HG02973 (cell line): ENCODE measurements at regions not wholly inside any gene's neighbourhood (a gene's known extent, or its start where the extent isn't known, plus 50 kb on each side); places are given as distances from the start of the nearest gene placed in this dataset.

Source experiments
- ATAC-seq: cut with Tn5 transposase; IDR thresholded peaks from one replicate; pipeline ENCODE4 v1.9.1; 2021; ENCODE audit warnings: moderate library complexity; ENCODE audit not compliant: unreplicated experiment

DNA sequence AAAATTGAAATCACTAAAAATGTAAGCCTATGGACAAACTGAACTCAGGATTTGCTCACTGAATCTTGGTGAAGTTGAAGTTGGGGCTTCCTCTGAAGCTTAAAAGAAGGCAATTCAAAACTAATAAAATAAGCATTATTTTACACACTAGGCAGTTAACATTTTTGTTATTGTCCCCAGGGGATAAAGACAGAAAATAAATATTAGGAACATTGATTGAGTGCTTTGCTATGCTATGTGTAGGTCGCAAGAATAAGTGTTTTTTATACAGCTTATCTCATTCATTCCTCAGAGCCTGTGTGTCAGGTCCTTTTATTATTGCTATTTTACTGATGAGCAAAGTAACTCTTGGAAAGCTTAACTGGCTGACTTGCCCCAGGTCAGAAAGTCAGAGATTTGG, 82.2 kb downstream of the ZNF608 start:
- no peak for ATAC-seq

DNA sequence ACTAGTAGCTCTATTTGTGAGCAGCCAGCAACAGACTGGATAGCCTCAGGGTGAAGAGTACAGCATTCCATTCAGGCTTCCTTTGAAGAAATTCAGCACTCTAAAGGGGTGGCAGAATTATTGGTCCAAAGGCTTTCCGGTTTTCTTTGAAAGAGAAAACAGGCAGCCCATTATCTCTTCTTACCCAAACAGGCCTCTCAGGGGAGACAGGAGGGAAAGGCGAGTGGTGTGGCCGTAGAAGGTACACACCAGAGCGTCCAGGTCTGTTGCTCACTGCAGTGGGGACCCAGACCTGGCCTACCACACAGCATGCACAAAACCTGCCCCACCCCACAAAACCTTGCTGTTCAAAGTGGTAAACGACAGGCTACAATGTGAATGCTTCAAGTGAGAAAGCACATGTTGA, 83.3 kb downstream of the ZNF608 start:
- ATAC-seq = no peak

DNA sequence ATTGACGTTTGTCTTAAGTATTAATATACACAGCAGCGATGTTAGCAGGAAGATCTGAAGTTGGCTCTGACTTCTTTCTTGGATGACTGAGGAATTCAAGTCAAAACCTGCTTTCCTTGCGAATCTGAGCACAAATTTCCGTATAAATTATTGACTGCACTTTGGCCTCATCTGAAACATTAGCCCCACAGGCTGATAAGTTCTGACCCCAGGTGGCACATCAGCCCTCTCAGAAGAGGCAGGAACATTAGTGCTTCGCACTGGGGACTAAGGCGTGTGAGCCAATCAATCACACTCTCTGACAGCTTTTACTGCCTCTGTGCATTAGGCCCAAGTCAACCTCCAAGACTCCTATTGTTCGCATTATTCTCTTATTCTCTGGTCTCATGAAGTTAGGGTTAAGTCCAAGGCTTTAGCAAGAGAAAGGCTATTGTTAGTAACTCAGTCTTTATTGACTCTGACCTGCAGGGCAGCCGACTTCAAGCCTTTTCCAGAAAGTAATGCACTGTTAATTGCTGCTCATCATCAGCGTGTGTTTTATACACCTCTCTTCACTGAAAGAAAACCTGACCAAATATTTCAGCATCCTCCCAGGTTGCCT, 84.2 kb downstream of the ZNF608 start:
- no peak for ATAC-seq

DNA sequence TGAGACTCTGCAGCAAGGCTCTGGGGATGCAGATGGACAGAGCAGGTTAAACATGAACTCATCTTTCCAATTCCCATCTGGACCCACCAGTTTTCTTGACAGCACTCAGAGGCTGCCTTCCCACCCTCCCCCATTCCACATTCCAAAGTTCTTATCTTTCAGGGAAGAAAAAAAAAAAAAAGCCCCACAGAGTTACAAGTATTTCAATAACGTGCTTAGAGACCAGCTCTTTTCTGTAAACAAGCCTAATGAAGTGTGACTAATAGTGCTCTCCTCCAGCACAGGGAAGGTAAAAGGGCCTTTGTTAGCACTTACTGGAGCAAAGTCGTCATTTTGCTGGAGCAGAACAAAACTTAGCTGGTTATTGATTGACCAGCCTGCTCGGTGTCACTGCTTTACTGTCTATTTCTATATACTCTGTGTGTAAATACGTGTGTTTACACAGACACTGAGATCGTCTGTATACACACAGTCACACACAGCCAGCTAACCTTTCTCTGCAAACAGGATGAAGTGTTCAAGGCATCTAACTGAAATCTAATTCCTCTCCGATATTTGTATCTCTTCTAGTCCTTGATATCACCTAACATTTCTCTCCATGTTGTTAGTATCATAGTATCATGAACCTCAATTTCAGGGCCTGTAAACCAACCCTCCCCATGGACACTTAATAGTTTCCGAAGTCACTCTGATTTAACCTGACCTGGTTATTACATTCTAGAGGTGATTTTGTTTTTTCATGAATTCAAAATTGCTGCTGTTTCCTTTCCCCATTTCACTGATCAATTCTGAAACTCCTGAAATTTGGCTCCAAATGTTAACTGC, 84.9 kb downstream of the ZNF608 start:
- ATAC-seq = no peak

DNA sequence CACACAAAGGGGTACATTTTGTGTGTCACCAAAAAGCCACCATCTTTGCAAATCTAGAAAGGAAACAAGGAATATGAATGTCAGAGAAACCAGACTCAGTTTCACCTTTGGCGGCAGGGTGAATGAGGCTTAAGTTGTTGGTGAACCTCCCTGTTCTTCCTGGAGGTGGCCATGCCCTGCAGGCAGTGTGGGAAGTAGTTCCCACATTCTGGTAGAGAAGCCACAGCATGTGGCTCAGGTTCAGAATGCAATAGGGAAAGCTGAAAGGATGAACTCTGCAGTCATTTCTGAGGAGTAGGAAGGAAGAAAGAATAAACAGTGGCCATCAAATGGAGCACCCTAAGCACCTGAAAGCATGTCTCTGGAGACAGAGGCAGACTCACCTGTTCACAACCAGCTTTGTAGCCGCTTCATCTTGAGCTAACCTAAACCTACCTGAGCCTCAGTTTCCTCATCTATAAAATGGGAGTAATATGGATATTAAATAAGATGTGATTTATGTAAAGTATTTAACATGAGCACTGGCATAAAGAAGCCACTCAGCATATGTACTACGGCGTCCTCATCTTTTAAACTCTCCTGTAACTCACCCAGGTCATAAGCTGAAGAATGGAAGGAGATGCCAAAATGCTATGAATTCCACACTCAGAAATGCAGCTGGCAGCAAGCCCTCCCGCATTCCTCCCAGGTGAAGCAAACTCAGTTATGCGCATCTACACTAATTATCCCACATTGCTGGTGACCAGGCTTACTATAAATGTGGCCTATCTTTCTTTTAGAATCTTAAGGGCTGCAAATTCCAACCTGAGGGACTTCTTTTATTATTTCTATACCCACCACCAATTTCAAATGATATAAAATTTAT, 86.0 kb downstream of the ZNF608 start:
- ATAC-seq = no peak

DNA sequence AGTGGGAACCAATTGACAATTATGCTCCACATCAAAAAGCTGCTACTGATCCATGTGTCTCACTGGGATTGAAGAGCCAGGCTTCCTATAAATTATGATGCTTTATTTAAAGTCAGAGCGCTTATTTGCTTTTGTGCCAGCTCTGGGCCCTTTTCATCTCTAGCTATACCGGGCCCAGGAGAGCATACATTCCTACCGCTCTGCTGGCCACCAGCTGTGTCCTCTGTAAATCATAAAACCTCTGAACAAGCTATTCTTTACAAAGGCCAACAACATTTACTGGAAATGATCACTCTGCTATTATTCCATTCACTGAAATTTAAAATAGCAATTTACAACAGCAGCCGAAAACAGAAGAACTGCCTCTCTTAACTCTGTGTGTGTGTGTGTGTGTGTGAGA, 86.6 kb downstream of the ZNF608 start:
- ATAC-seq = no peak

DNA sequence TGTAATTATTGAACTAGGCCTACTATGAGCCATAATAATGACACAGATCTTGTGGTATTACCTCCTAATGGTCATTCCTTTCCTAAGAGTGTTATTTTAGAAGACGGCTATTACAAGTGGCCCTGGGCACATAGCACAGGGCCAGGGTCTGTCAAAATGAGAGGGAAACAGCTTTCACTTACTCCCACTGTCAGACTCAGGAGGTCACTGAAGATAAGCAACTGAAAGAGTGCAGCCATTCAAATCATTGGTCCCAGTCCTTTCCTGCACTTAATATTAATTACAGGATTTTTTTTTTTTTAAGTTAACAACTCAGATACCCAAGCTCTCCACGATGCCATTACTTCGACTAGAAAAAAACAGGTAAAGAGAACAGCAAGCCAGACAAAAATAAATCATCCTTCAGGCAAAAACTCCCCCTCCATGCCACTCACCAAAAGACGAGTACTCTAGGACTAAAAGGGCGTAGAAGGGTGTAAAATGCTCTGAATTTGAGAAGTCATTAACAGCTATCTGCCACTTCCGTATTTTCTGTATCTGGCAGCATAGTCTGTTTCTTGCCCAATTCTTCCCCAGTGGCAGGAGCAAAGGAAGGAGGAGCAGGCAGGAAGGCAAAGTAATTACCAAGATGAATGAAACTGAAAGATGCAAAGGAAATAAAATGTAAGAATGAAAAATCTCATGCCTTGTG, 87.4 kb downstream of the ZNF608 start:
- no peak for ATAC-seq

DNA sequence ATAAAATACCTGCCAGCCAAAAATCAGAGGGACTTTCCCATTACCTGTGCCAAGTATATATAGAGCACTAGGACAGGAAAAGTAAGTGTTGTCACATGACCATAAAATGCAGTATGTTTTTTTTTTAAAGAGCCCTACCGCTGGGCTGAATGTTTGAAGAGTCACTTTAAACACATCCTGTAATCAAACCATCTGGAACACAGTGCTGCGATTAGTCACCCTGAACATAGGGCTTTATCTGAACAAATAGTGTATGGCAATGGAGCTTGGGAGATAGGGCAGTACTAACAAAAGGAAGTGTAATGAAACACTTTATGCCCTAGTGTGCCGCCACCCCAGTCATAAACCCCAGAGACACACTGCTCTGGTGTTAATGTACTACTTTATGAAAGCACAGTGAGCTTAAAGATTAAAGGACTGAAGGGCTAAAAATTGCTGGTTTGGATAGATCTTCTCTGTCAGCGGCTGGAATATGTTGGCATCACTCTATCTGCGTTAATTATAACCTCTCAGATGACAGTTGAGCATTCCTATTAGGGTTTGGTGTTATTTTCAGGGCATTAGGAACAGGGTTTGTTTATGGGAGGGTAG, 90.4 kb downstream of the ZNF608 start:
- ATAC-seq = no peak

DNA sequence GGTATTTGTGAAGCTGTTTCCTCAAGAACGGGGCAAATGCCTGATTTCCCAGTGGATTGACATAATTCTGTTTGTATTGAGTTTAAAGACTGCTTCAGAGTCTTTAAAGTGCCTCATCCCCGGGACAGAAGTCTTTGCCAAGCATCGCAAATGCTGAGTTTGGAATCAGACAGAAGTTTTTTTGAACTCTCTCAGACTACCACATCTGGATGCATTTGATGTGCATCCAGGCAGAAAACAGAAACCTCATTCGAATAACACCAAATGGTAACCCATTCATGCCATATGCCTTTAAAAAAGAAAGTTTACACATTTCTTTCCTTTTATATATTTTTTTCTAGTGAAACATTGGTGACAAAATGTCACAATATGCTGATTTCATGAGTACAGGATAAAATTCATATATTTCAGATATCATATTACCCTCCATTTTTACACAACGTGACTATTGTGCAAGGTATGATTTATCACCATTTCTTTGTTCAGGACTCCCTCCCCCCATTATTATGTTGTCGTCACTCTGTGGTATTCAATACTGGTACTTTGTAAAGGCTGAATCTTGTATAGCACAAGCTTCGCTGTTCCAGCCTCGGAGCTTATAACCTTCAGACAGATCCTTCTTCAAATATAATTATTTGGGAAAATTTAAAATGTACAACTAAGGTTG, 91.1 kb downstream of the ZNF608 start:
- ATAC-seq = no peak

DNA sequence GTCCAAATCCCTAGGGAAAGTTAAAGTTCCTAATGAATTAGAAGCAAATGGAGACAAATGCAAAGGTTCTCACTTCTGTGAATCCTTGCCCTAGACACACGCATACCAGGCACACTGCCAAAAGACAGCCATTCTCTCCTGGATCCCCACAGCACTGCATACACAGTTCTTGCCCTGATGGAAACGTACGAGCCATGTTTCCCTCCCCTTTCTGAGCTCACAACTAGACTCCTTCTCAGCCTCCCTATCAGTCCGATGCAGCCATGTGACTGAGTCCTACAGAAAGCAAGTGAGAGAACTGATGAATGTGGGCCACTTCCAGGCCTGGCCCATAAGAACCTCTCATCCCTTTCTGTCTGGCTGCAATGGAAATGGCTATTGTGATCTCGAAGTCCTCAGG, 92.0 kb downstream of the ZNF608 start:
- no peak for ATAC-seq

DNA sequence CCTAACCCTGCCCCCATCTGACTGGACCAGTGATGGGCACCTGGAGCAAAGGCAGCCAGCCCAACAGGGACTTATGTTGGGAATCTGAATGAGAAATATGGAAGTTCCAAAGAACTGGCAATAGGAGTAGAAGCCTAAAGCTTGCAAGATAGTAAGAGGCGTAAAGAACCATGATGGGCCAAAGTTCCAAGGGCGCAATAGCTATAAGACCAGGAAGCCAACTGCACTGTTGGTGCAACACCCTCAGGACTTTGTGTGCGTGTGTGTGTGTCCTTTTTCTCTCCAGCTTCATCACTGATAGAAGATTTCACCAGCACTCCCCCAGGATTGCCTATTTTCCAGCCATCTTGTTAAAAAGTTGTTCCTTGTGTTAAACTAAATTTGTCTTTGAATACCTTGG, 92.8 kb downstream of the ZNF608 start:
- ATAC-seq = no peak

DNA sequence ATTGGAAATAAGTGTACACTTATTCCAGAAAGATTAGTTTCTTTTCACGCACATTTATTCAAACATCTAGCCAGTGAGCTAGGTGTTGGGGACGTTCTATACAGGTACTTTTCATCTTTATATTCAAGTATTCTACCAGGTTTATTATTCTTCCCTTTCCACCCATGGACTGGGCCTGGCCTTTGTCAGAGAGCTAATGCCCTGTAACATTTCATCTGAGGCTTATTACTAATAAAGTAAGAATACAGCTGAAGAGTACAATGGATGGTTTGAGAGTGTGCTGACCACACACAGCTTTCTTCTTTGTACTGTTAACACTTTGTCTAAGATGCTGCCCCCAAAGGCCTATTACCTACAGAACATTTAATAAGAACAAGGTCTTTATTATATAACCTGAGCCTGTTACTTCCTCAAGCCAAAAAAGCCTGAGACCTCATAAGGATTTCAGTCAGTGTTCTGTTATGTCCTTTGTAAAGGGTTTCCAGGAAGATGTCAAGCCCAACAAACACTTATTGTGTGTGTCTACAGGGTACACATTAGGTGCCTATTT, 93.5 kb downstream of the ZNF608 start:
- ATAC-seq = no peak

DNA sequence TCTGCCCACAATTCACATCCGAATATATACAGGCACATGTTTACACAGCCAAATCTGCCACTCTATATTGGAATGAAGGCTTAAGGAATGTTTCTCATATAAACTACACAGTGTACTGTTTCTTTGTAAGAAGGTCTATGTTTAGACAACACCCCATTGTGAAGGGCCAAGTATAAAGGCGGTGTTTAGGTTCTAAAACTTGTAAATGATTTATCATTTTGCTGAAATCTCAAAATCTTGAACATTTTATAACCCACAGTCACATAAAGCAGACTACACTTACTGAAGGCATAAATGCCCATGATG, 94.0 kb downstream of the ZNF608 start:
- ATAC-seq = no peak

DNA sequence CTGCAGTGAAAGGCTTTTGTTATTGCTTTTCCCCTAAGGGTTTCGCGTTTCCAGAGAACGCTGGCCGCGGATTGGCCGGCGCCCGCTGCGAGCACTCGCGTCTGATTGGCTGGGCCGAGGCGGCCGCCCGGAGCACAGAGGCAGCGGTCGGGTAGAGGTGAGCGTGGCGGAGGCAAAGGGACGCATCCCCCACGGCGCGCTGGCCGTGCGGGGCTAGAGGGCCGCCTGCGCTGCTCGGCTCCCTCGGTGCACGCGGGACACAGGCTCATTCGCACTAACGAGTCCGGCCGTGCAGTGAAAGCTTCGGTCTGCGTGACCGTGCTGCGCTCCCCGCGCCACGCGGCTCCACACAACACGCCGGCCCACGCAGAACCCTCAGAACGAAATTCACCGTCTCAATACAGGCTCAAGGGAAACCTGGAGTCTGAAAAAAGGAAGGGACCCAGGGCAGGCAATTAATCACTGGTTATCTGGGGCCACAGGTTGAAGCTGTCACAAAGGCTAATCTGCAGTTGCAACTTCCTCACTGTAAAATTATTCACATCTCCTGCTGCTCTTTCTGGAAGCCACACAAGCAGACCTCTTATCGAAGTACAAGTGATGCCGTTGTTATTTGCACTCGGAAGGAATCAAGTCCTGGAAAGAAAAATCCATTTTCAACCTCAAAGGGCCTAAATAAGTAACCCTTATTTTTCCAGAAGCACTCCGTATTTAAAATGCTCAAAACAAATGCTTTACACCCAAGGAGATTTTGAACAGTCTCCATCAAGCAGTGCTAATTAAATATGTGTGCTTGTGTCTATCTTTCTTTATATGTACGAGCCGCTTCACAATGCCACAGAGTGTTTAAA, 94.6 kb downstream of the ZNF608 start:
- ATAC-seq = no peak

DNA sequence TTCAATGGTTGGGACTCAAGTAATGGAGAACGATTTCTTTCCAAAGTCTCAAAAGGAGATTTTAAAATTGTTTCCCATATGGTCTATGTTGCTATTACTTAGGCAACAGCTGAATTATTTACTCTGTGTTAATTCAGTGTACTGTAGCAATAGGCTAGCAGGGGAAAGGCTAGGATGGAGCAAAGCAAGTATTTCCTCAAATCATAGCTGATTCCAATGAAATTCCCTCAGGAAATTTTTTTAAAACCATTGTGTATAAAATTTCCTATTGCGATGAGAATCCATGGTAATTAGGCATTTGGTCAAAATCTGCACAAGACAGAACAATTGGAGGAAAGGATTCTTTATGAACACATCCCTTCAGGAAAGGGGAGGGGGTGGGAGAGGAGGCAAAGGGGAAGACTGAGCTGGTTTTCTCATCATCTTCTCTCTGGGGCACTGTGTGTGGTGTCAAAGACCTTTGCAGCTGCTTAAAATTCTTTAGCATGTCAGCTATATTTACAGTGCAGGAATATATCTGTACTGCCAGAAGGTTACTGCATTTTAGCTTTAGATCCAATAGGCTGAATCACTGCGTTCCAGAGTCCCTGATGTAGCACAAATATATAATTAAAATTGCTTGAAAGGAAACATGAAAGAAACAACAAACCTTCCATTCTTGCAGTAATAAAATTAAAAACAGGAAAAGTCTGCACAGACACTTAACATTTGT, 95.3 kb downstream of the ZNF608 start:
- ATAC-seq = no peak

DNA sequence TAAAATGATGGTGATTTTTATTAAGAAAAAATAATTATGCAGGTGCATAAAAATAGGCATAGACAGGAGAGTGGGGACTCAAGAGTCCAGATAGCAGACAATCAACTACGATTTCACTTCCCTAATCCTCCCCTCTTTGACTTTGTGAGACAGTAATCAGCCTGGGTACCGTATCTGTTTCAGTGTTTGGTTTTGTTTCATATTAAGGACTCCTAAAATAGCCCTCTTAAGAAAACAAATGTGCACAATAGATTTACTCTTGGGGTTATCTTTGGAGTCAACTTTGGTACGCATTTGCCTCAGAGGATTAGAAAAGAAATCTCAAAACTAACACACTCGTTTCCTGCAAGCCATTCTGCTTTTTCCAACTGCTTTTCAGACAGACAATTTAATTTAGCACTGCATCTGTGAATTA, 96.3 kb downstream of the ZNF608 start:
- peak; percentile 70 for ATAC-seq

DNA sequence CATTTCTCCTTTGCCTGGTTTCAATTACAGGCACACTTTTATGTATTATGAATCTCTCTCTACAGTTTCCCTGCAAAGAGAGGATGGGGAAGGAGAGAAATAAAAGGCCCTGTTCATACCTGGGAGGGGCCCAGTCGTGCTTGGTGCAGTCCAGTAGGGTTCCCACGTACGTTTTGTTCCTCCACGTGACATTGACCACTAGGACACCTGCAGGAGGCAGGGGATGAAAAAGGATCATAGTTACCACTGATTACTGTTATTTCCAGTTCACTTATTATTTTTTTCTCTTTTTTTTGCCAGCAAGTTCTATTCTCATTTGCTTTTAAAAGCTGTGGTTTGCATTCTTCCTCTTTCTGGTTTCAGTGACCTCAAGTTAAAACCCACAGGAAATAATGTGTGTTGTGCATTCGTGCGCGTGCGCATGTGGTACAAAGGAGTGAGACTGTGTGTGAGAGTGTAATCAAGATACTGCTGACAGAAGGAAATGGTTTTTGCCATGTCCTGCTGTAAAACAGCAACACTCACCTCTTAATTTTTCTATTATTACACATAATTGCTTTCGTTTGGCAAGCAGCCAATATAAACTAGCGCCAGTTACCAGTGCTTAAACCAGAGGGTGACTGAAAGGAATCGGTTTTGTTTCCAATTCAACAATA, 96.8 kb downstream of the ZNF608 start:
- ATAC-seq = peak; percentile 81

DNA sequence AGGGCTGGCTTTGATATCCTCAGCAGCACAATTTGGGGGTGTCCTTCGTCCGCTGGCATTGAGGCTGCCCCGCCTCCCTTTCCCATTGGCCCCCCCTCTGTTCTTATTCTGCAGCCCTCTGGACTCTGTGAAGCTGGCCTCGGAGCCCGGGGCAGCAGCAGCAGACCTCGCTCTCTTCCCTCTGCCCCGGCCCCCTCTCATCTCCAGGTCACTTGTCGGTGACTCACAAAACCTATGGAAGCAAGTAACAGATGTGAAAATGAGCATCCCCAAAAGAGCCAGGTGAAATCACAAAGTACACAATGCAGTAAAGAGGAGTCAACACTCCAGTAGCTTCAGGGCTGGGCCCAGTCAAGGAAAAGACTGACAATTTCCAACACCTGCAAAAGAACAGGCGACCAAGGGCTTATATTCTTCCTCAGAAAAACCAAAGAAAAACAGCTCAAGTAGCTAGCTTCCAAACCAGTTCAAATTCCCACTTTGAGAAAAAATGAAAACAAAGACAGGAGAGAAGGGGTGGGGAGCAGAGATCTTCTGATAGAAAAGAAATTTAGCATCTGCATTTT, 97.5 kb downstream of the ZNF608 start:
- ATAC-seq = no peak
